ENCODE measurements at regions not wholly inside any gene's neighbourhood (a gene's known extent, or its start where the extent isn't known, plus 50 kb on each side); places are given as distances from the start of the nearest gene placed in this dataset.

DNA sequence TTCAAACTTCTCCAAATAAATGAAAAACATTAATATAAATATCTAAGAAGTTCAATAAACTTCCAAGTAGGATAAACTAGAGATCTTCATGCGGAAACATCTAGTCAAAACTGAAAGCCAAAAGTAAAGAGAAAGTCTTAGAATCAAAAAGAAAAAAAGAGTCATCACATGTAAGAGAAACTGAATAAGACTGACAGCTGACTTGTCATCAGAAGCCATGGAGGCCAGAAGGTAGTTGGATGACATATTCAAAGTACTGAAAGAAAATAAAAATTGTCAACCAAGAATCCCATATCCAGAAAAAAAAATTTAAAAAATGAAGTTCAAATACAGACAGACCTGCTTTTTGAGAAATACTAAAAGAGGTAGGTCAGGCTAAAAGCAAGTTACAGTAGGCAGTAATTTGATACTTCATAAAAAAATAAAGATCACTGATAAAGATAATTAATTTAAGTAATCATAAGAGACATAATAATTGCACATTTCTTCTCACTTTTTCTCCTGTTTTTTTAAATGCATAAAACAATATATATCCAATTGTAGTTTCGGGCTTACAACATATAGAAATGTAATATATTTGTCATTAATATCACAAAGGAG, 327.6 kb upstream of the PCDH9 start:
- H3K36me3 ChIP-seq (ENCODE audit: low read depth, missing control alignments): no peaks in the 10 kb centered on the region
- no peak for DNase-seq
- 91 to 93% methylated on average over 2 of the region's 2 CpGs for WGBS, 2 donors
- intact Hi-C loops (cut with DNase I; ENCODE audit: low total_unique reads): no loop called here
- TF ChIP-seq, protein P1, sequence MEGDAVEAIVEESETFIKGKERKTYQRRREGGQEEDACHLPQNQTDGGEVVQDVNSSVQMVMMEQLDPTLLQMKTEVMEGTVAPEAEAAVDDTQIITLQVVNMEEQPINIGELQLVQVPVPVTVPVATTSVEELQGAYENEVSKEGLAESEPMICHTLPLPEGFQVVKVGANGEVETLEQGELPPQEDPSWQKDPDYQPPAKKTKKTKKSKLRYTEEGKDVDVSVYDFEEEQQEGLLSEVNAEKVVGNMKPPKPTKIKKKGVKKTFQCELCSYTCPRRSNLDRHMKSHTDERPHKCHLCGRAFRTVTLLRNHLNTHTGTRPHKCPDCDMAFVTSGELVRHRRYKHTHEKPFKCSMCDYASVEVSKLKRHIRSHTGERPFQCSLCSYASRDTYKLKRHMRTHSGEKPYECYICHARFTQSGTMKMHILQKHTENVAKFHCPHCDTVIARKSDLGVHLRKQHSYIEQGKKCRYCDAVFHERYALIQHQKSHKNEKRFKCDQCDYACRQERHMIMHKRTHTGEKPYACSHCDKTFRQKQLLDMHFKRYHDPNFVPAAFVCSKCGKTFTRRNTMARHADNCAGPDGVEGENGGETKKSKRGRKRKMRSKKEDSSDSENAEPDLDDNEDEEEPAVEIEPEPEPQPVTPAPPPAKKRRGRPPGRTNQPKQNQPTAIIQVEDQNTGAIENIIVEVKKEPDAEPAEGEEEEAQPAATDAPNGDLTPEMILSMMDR (IDR thresholded peaks at IDR 0.05): no peak
- no peak for TF ChIP-seq POLR2A (IDR thresholded peaks at IDR 0.05)
- H3K27me3 ChIP-seq: no peaks in the 10 kb centered on the region
- no peak overlapping the region for H3K27ac ChIP-seq
- H3K4me1 ChIP-seq: no peaks in the 10 kb centered on the region
- no peak overlapping the region for H3K4me3 ChIP-seq
- no peaks in the 10 kb centered on the region for H3K9me3 ChIP-seq

DNA sequence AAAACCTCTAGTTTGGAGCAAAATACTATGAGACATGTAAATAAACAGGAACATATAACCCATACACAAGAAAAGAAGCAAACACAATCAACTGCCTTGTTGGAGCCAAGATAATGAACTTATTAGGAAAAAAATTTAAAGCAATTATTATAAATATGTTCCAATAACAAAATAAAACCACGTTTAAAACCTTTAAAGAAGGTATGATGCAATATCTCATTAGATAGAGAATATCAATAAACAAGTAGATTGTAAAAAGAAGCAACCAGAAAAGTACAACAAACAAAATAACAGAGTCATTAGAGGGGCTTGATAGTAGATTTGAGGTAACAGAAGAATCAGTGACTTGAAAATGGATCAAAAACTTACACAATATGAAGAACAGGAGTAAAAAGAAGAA, 327.0 kb upstream of the PCDH9 start:
- Histone ChIP-seq H3K4me1 (no peaks in the 10 kb centered on the region), H3K4me3 (no peak overlapping the region), H3K9me3 (no peaks in the 10 kb centered on the region), H3K27ac (no peak overlapping the region), H3K36me3 (ENCODE audit: low read depth, missing control alignments) (no peaks in the 10 kb centered on the region), H3K27me3 (no peaks in the 10 kb centered on the region)
- no peak for DNase-seq
- intact Hi-C loops (cut with DNase I; ENCODE audit: low total_unique reads): no loop called here
- WGBS, 2 donors: 66 to 83% methylated on average over 1 of the region's 1 CpG
- TF ChIP-seq, protein P1 (IDR thresholded peaks at IDR 0.05): no peak
- no peak for TF ChIP-seq POLR2A (IDR thresholded peaks at IDR 0.05)

DNA sequence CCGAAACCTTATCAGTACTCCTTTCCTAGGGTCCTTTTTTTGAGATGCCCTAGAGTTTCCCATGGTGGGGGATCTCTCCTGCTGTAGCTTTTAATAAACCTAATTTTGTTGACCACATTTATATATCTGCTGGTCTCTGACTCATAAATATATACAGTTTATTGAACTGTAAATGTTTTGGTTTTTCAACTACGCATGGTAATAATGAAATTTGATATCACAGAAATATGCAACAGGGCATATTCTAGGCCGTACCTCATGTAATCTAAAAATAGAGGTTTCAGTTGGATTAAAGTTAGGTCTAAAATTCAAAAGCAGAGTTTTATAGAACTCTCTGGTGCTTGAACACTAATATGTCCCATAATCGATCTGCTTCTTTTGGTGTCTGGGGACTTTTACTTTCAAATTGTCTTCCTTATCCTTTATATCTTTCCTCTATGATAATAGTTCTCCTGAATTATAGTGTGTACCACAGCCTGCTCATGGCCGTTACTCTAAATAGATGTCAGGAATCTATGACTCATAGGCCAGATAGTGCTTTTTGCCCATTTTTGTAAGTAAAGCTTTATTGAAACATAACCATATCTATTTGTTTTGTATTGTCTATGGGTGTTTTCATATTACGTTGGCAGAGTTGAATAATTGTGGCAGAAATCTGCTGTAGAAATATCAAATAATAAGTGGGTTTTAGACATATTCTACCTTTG, 324.8 kb upstream of the PCDH9 start:
- Histone ChIP-seq H3K27me3 (no peaks in the 10 kb centered on the region), H3K4me1 (no peaks in the 10 kb centered on the region), H3K4me3 (no peak overlapping the region), H3K9me3 (no peaks in the 10 kb centered on the region), H3K27ac (no peak overlapping the region), H3K36me3 (ENCODE audit: low read depth, missing control alignments) (no peaks in the 10 kb centered on the region)
- intact Hi-C loops (cut with DNase I; ENCODE audit: low total_unique reads): no loop called here
- DNase-seq: no peak
- WGBS, 2 donors: 86 to 89% methylated on average over 6 of the region's 6 CpGs
- TF ChIP-seq POLR2A (IDR thresholded peaks at IDR 0.05): no peak

DNA sequence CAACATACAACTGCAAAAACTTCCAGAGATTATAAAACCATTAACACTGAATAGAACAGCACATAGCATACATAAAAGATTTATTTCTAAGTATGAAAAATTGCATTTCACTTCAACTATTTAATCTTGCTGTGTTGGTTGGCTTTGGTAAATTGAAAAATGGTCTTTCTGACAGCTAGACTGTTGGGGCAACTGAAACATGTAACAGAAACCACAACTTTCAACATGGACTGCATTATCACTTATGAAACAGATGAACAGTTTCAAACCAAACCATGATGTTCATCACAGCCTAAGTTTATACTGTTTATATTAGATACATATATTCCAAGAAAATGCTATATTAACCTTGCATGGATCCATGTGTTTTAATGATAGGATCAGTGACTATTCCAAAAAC, 324.1 kb upstream of the PCDH9 start:
- Histone ChIP-seq H3K27ac (no peak overlapping the region), H3K36me3 (ENCODE audit: low read depth, missing control alignments) (no peaks in the 10 kb centered on the region), H3K27me3 (no peaks in the 10 kb centered on the region), H3K4me3 (no peak overlapping the region), H3K4me1 (no peaks in the 10 kb centered on the region), H3K9me3 (no peaks in the 10 kb centered on the region)
- no peak for DNase-seq
- intact Hi-C loops (cut with DNase I; ENCODE audit: low total_unique reads): no loop called here
- TF ChIP-seq, protein P1 (IDR thresholded peaks at IDR 0.05): no peak
- TF ChIP-seq POLR2A (IDR thresholded peaks at IDR 0.05): no peak

DNA sequence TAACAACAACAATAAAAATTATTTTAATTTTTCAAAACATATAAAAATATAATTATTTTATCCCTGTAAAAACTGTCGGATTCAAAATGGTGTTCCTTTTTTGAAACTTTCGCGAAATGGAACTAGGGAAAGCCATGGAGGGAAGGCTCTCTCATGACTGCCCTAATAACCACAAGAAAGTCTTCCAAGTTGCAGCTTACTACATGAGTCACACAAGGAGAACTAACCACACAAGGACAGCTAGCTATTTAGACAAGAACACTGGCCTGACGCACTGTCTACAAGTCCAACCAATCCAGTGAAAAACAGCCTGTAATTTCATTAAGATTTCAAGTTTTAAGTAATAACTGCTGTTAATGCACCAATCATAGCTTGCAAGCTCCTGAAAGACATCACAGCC, 319.2 kb upstream of the PCDH9 start:
- Histone ChIP-seq H3K36me3 (ENCODE audit: low read depth, missing control alignments) (no peaks in the 10 kb centered on the region), H3K4me3 (no peak overlapping the region), H3K27me3 (no peaks in the 10 kb centered on the region), H3K4me1 (no peaks in the 10 kb centered on the region), H3K9me3 (no peaks in the 10 kb centered on the region), H3K27ac (no peak overlapping the region)
- 80 to 85% methylated on average over 4 of the region's 4 CpGs for WGBS, 2 donors
- intact Hi-C loops (cut with DNase I; ENCODE audit: low total_unique reads): no loop called here
- TF ChIP-seq POLR2A (IDR thresholded peaks at IDR 0.05): no peak
- TF ChIP-seq, protein P1 (IDR thresholded peaks at IDR 0.05): no peak
- DNase-seq: no peak
